DOHH2 (cell line): ENCODE measurements at regions not wholly inside any gene's neighbourhood (a gene's known extent, or its start where the extent isn't known, plus 50 kb on each side); places are given as distances from the start of the nearest gene placed in this dataset.

Experiments
- CTCF ChIP-seq: fragments of 200-600 bp; sonication (generic); IDR thresholded peaks from one replicate; pipeline ENCODE4 v1.5.1; 2014; ENCODE audit warnings: antibody characterized with exemption, mild to moderate bottlenecking, low read depth, low read length; ENCODE audit not compliant: poor library complexity, severe bottlenecking
- EZH2phosphoT487 ChIP-seq: fragments of 200-600 bp; sonication (generic); IDR thresholded peaks from 2 replicates; pipeline ENCODE4 v1.6.1; 2017; ENCODE audit warnings: borderline replicate concordance, mild to moderate bottlenecking, antibody characterized with exemption, low read length, moderate library complexity, mixed read lengths

- TF ChIP-seq CTCF (no peak), EZH2phosphoT487 (no peak)
Observed at GRCh38 chr2:67954093-67954748, 108.6 kb downstream of the C1D start.
